ENCODE measurements at regions not wholly inside any gene's neighbourhood (a gene's known extent, or its start where the extent isn't known, plus 50 kb on each side); places are given as distances from the start of the nearest gene placed in this dataset.
A peak's percentile ranks its signal among the peaks of the same experiment; 100 is the strongest.
"Not testable (repeated sequence)": the region's sequence is repeated elsewhere in the genome, so short reads cannot be mapped to it uniquely, and the experiment has no call there.

- no peak overlapping the region for H3K4me3 ChIP-seq (ENCODE audit: low read depth, low read length)
- TF ChIP-seq CTCF (conservative IDR thresholded peaks at IDR 0.05; ENCODE audit: low read depth, low read length), result no peak
- DNase-seq (ENCODE audit: low read depth), result no peak
These were observed 479.7 kb downstream of the AACS start for GRCh38 chr12:125544960-125545359.

GRCh38 chr12:125549171-125549570 lies 483.9 kb downstream of the AACS start:
- no peak for TF ChIP-seq CTCF (conservative IDR thresholded peaks at IDR 0.05; ENCODE audit: low read depth, low read length)
- no peak for DNase-seq (ENCODE audit: low read depth)
- no peak overlapping the region for H3K4me3 ChIP-seq (ENCODE audit: low read depth, low read length)

- no peak for DNase-seq (ENCODE audit: low read depth)
- TF ChIP-seq CTCF (conservative IDR thresholded peaks at IDR 0.05; ENCODE audit: low read depth, low read length), result peak; percentile 43
- H3K4me3 ChIP-seq (ENCODE audit: low read depth, low read length), result no peak overlapping the region
These were observed 484.6 kb downstream of the AACS start for GRCh38 chr12:125549836-125550235.

GRCh38 chr12:125552295-125552694 lies 487.1 kb downstream of the AACS start:
- no peak for DNase-seq (ENCODE audit: low read depth)
- no peak overlapping the region for H3K4me3 ChIP-seq (ENCODE audit: low read depth, low read length)
- TF ChIP-seq CTCF (conservative IDR thresholded peaks at IDR 0.05; ENCODE audit: low read depth, low read length), result no peak

- H3K4me3 ChIP-seq (ENCODE audit: low read depth, low read length); DNase-seq (ENCODE audit: low read depth): not testable (repeated sequence)
These were observed 495.8 kb downstream of the AACS start for GRCh38 chr12:125561008-125561407.

- no peak for TF ChIP-seq CTCF (conservative IDR thresholded peaks at IDR 0.05; ENCODE audit: low read depth, low read length)
- no peak for DNase-seq (ENCODE audit: low read depth)
- no peak overlapping the region for H3K4me3 ChIP-seq (ENCODE audit: low read depth, low read length)
These were observed 499.5 kb downstream of the AACS start for GRCh38 chr12:125564753-125565152.

- no peak overlapping the region for H3K4me3 ChIP-seq (ENCODE audit: low read depth, low read length)
- TF ChIP-seq CTCF (conservative IDR thresholded peaks at IDR 0.05; ENCODE audit: low read depth, low read length), result no peak
- DNase-seq (ENCODE audit: low read depth), result no peak
These were observed 502.3 kb downstream of the AACS start for GRCh38 chr12:125567581-125567980.

GRCh38 chr12:125568306-125568705 lies 503.1 kb downstream of the AACS start:
- H3K4me3 ChIP-seq (ENCODE audit: low read depth, low read length), result no peak overlapping the region
- no peak for TF ChIP-seq CTCF (conservative IDR thresholded peaks at IDR 0.05; ENCODE audit: low read depth, low read length)
- DNase-seq (ENCODE audit: low read depth), result no peak
